PFSK-1 (cell line): ENCODE measurements at regions not wholly inside any gene's neighbourhood (a gene's known extent, or its start where the extent isn't known, plus 50 kb on each side); places are given as distances from the start of the nearest gene placed in this dataset.

ENCODE experiments used
- REST ChIP-seq, 2 experiments: IDR thresholded peaks; 2 replicates each; pipeline versions ENCODE4 v1.6.1 to v1.8.0; 2011 to 2012; ENCODE audit warnings: low read depth in 2 of 2, low read length in 2 of 2, control low read depth in 1 of 2, inconsistent platforms in 1 of 2, mild to moderate bottlenecking in 1 of 2, moderate library complexity in 1 of 2; ENCODE audit not compliant: insufficient read depth in 1 of 2
- SIN3A ChIP-seq: IDR thresholded peaks from 2 replicates; pipeline ENCODE4 v1.6.1; 2012; ENCODE audit warnings: mild to moderate bottlenecking, low read length, moderate library complexity, borderline replicate concordance; ENCODE audit not compliant: insufficient read depth

DNA sequence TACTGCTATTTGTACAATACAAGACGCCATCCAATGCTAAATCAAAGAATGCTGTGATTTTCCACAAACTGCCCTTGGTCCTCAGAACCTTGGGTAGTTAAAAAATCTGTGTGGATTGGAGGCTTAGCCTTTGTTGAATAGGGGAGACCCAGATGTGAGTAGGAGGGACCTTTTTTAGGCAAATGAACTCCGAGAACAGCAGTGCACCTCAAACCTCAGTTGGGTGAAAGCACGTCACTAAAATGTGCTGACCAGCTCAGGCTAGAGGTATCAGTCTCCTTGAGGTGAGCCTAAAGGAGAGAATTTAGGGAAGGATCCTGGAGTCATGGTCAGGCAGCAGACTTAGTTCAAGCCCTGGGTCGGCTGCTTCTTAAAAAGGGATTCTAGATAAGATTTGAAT, 200.7 kb downstream of the SOX2 start:
- no peak for TF ChIP-seq REST (IDR thresholded peaks at IDR 0.05; ENCODE audit: insufficient read depth in 1 of 2, low read depth in 2 of 2, low read length in 2 of 2)
- TF ChIP-seq SIN3A, result no peak
